ENCODE measurements at regions not wholly inside any gene's neighbourhood (a gene's known extent, or its start where the extent isn't known, plus 50 kb on each side); places are given as distances from the start of the nearest gene placed in this dataset.

DNA sequence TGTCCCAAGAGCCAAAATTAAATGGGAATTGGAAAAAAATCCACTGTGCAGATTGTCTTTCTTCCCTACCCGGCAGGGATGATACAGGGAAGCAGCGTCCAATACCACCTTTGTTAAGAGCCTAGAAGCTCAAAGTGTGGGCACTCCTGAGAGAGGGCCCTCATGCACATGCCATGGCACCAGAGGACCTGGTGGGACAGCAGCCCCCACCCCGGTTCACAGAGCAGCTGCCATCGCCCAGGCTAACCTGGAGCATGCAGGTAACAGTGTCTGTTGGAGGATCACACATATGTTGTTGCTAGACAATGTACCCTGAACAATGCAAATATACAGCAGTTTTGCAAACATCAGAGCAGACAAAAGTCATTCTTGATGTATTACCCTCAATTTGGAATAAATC is 206.5 kb downstream of the TJP1 start:
- TF ChIP-seq, protein P1, sequence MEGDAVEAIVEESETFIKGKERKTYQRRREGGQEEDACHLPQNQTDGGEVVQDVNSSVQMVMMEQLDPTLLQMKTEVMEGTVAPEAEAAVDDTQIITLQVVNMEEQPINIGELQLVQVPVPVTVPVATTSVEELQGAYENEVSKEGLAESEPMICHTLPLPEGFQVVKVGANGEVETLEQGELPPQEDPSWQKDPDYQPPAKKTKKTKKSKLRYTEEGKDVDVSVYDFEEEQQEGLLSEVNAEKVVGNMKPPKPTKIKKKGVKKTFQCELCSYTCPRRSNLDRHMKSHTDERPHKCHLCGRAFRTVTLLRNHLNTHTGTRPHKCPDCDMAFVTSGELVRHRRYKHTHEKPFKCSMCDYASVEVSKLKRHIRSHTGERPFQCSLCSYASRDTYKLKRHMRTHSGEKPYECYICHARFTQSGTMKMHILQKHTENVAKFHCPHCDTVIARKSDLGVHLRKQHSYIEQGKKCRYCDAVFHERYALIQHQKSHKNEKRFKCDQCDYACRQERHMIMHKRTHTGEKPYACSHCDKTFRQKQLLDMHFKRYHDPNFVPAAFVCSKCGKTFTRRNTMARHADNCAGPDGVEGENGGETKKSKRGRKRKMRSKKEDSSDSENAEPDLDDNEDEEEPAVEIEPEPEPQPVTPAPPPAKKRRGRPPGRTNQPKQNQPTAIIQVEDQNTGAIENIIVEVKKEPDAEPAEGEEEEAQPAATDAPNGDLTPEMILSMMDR (IDR thresholded peaks at IDR 0.05 in 4 of 5, conservative IDR thresholded peaks at IDR 0.05 in 1 of 5) = no peak
- no peak for TF ChIP-seq POLR2A (IDR thresholded peaks at IDR 0.05)
